ENCODE measurements at regions not wholly inside any gene's neighbourhood (a gene's known extent, or its start where the extent isn't known, plus 50 kb on each side); places are given as distances from the start of the nearest gene placed in this dataset.

DNA sequence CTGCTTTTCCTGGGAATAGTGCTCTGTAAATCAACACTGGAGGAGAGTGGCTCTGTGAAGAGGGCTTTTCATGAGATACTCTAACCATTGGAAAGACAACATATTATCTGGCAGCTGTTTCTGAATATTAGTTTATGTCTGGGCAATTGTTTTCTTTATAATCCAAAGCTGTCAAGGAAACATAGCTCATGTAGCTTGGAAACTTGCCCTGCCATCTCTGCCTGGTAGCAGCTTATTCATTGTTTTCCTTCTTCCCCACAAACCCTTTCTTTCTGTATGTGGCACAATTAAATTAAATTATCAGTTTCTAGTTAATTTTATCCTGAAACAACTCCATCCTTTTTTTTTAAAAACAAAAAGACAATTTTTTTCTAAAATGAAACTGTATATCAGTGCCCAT lies 160.0 kb downstream of the EDEM1 start:
- Histone ChIP-seq H3K27me3 (ENCODE audit: control insufficient read depth in 2 of 2, insufficient read depth in 2 of 2, low read length in 2 of 2) (peaks cover 2 to 13% of the 10 kb centered on the region in 2 experiments; a peak in 4 of 5 replicates), H3K9ac (ENCODE audit: insufficient read depth in 1 of 2, low read depth in 2 of 2, low read length in 2 of 2) (no peak overlapping the region), H3K9me3 (replicated peaks; ENCODE audit: control insufficient read depth, insufficient read depth, low read depth, low read length) (no peaks in the 10 kb centered on the region; the same call in 1 of the 2 replicates), H2AFZ (ENCODE audit: low read depth, low read length) (no peak overlapping the region), H3K9me1 (ENCODE audit: control insufficient read depth, insufficient read depth, low read length) (no peaks in the 10 kb centered on the region), H3K27ac (ENCODE audit: extremely low read depth, low read depth, low read length) (no peak overlapping the region), H3K36me3 (ENCODE audit: control insufficient read depth, insufficient read depth, low read length) (no peaks in the 10 kb centered on the region), H3K4me1 (replicated peaks in 1 of 2; ENCODE audit: control insufficient read depth in 2 of 2, insufficient read depth in 2 of 2, low read length in 2 of 2) (peaks cover 0 to 6% of the 10 kb centered on the region in 2 experiments; a peak in 1 of 5 replicates), H3K79me2 (ENCODE audit: control insufficient read depth, insufficient read depth, low read length) (no peaks in the 10 kb centered on the region), H3K4me2 (ENCODE audit: insufficient read depth, low read length) (no peak overlapping the region), H4K20me1 (replicated peaks; ENCODE audit: control insufficient read depth, insufficient read depth, low read length) (no peaks in the 10 kb centered on the region), H3K4me3 (no peak overlapping the region)
- ChIA-PET CTCF (ENCODE audit: low intra/inter-chr PET ratio) (no interaction called here), POLR2A (interaction anchor here (0.6 kb wide), 1 partner anchor 578 kb away, joined by 3 read pairs; no protein-coding TSS in a partner anchor)
- BruUV-seq (replicated peaks) = no TSS peak
- no peak for TF ChIP-seq FOS (IDR thresholded peaks at IDR 0.05; ENCODE audit: extremely low read depth, insufficient read length)
- no peak for TF ChIP-seq CC2D1A (IDR thresholded peaks at IDR 0.05)
- no peak for TF ChIP-seq BRD4 (IDR thresholded peaks at IDR 0.05)
- TF ChIP-seq, protein P1, sequence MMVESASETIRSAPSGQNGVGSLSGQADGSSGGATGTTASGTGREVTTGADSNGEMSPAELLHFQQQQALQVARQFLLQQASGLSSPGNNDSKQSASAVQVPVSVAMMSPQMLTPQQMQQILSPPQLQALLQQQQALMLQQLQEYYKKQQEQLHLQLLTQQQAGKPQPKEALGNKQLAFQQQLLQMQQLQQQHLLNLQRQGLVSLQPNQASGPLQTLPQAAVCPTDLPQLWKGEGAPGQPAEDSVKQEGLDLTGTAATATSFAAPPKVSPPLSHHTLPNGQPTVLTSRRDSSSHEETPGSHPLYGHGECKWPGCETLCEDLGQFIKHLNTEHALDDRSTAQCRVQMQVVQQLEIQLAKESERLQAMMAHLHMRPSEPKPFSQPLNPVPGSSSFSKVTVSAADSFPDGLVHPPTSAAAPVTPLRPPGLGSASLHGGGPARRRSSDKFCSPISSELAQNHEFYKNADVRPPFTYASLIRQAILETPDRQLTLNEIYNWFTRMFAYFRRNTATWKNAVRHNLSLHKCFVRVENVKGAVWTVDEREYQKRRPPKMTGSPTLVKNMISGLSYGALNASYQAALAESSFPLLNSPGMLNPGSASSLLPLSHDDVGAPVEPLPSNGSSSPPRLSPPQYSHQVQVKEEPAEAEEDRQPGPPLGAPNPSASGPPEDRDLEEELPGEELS (CRISPR knock-in tag; IDR thresholded peaks at IDR 0.05; ENCODE audit: borderline replicate concordance) = no peak
- in situ Hi-C loops (cut with MboI) (no loop called here), intact Hi-C loops (cut with micrococcal nuclease) (no loop called here)
- ATAC-seq (no peak), FAIRE-seq (no peak), DNase-seq (ENCODE audit: extremely low read depth in 1 of 4, low spot score in 3 of 4) (no peak)
